ENCODE measurements at regions not wholly inside any gene's neighbourhood (a gene's known extent, or its start where the extent isn't known, plus 50 kb on each side); places are given as distances from the start of the nearest gene placed in this dataset.

DNA sequence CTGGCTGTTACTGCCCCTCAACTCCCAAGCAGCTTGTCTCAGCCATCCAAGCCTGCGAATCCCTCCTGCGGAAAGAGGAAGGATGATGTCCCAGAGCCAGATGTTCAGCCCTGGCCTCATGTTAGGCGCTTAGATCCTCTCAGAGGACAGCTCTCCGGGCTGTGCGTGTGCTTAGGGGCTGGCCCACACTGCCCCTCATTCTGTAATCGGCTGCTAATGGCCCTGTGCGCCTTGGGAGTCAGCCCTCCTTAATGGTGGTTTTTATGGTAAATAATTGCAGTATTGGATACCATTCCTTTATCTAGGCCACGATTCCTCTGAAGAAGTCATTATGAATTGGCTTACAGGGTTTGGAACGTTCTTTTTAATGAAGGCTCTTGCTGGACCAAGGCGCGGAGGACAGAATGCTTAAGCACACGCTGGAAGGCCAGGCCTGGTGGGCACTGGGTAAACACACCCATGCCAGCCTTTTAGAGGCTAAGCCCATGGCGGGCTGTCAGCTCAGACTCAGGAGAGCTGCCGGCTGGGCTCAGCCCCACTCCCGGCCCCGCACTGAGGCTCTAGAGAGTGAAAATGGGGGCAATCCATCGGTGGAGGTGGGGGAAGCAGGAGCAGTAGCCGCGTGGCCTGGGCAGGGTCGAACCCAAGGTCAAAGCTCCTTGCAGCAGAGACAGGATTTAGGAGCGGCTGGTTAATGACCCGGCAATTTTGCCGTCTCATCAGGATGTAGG, 1157.5 kb downstream of the BRD1 start:
- ATAC-seq (no peak), DNase-seq (ENCODE audit: low read depth, low spot score) (no peak)
- no peak for TF ChIP-seq RAD21 (IDR thresholded peaks at IDR 0.05; ENCODE audit: low read depth)
- no peak for TF ChIP-seq TCF7L2 (IDR thresholded peaks at IDR 0.05; ENCODE audit: borderline replicate concordance, extremely low read depth, insufficient read depth, insufficient read length)
- no peak for TF ChIP-seq FOSL1 (IDR thresholded peaks at IDR 0.05; ENCODE audit: low read depth)
- no peak for TF ChIP-seq ELF1 (IDR thresholded peaks at IDR 0.05; ENCODE audit: borderline replicate concordance, low read depth)
- TF ChIP-seq EGR1 (IDR thresholded peaks at IDR 0.05; ENCODE audit: low read depth) = no peak
- no peak for TF ChIP-seq POLR2A (IDR thresholded peaks at IDR 0.05; ENCODE audit: borderline replicate concordance, extremely low read depth, insufficient read depth, insufficient read length)
- no peak for TF ChIP-seq CEBPB (IDR thresholded peaks at IDR 0.05; ENCODE audit: low read depth)
- TF ChIP-seq CBX3 (IDR thresholded peaks at IDR 0.05; ENCODE audit: low read depth) = no peak
- TF ChIP-seq YY1 (IDR thresholded peaks at IDR 0.05; ENCODE audit: extremely low read depth, insufficient replicate concordance, low read depth, low read length) = no peak
- Histone ChIP-seq H3K9ac (ENCODE audit: low read length) (no peak overlapping the region), H3K4me3 (replicated peaks in 1 of 2; ENCODE audit: low read depth in 1 of 2, low read length in 2 of 2) (no peak overlapping the region), H3K9me2 (ENCODE audit: insufficient read depth) (no peaks in the 10 kb centered on the region), H3K9me3 (ENCODE audit: control insufficient read depth in 1 of 2, insufficient read depth in 1 of 2, low read depth in 1 of 2, low read length in 2 of 2) (peaks cover 0 to 5% of the 10 kb centered on the region in 2 experiments; a peak in 2 of 4 replicates), H3K79me2 (ENCODE audit: insufficient read depth, low read length) (no peaks in the 10 kb centered on the region), H2AFZ (ENCODE audit: low read depth, low read length, poor library complexity, severe bottlenecking) (no peak overlapping the region), H3K27me3 (ENCODE audit: insufficient read depth, low read length) (no peaks in the 10 kb centered on the region), H3K36me3 (ENCODE audit: control insufficient read depth in 1 of 2, insufficient read depth in 2 of 2, low read length in 2 of 2) (no peaks in the 10 kb centered on the region), H3K27ac (ENCODE audit: low read depth, low read length) (no peak overlapping the region), H3K4me2 (ENCODE audit: low read length) (no peak overlapping the region), H4K20me1 (ENCODE audit: insufficient read depth) (no peaks in the 10 kb centered on the region), H3K4me1 (ENCODE audit: control insufficient read depth in 1 of 2, insufficient read depth in 2 of 2, low read length in 2 of 2) (no peaks in the 10 kb centered on the region)
- BruUV-seq (replicated peaks) = no TSS peak
- POLR2A ChIA-PET = no interaction called here
- RAD21 ChIA-PET (ENCODE audit: low non-redundant PET in 1 of 2, low total read pairs in 2 of 2, uncharacterized antibody in 2 of 2, unreplicated experiment in 2 of 2) = no interaction called here
- intact Hi-C loops (cut with micrococcal nuclease) = no loop called here
- CTCF ChIA-PET = no interaction called here

DNA sequence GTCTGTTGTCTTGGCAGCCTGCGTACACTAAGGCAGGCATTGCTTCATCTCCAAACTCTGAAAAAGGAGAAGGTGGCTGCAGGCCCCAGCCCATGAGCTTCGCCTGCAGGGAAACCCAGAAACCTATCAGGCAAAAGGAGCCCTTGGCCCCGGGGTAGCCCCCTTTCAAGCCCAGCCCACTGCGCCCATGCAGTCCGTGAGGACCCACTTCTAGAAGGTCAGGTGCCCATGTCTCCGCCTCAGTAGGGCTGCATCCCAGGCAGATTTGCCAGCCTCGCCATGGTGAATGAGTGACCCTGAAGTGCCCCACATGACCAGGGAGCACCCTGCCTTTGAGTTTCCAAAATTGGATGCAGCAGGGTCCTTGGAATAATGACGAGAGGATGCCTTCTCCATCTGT, 1158.4 kb downstream of the BRD1 start:
- no peak overlapping the region for H3K4me2 ChIP-seq (ENCODE audit: low read length)

More for the DNA sequence above, 1158.4 kb downstream of the BRD1 start:
- Histone ChIP-seq H3K9ac (ENCODE audit: low read length) (no peak overlapping the region), H3K9me2 (ENCODE audit: insufficient read depth) (no peaks in the 10 kb centered on the region), H3K27me3 (ENCODE audit: insufficient read depth, low read length) (no peaks in the 10 kb centered on the region), H4K20me1 (ENCODE audit: insufficient read depth) (no peaks in the 10 kb centered on the region), H2AFZ (ENCODE audit: low read depth, low read length, poor library complexity, severe bottlenecking) (no peak overlapping the region), H3K36me3 (ENCODE audit: control insufficient read depth in 1 of 2, insufficient read depth in 2 of 2, low read length in 2 of 2) (no peaks in the 10 kb centered on the region), H3K4me1 (ENCODE audit: control insufficient read depth in 1 of 2, insufficient read depth in 2 of 2, low read length in 2 of 2) (no peaks in the 10 kb centered on the region), H3K4me3 (replicated peaks in 1 of 2; ENCODE audit: low read depth in 1 of 2, low read length in 2 of 2) (no peak overlapping the region), H3K79me2 (ENCODE audit: insufficient read depth, low read length) (no peaks in the 10 kb centered on the region), H3K9me3 (ENCODE audit: control insufficient read depth in 1 of 2, insufficient read depth in 1 of 2, low read depth in 1 of 2, low read length in 2 of 2) (peaks cover 0 to 13% of the 10 kb centered on the region in 2 experiments; a peak in 2 of 4 replicates), H3K27ac (ENCODE audit: low read depth, low read length) (no peak overlapping the region)
- no TSS peak for BruUV-seq (replicated peaks)
- TF ChIP-seq, protein P1, sequence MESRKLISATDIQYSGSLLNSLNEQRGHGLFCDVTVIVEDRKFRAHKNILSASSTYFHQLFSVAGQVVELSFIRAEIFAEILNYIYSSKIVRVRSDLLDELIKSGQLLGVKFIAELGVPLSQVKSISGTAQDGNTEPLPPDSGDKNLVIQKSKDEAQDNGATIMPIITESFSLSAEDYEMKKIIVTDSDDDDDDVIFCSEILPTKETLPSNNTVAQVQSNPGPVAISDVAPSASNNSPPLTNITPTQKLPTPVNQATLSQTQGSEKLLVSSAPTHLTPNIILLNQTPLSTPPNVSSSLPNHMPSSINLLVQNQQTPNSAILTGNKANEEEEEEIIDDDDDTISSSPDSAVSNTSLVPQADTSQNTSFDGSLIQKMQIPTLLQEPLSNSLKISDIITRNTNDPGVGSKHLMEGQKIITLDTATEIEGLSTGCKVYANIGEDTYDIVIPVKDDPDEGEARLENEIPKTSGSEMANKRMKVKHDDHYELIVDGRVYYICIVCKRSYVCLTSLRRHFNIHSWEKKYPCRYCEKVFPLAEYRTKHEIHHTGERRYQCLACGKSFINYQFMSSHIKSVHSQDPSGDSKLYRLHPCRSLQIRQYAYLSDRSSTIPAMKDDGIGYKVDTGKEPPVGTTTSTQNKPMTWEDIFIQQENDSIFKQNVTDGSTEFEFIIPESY (IDR thresholded peaks at IDR 0.05; ENCODE audit: extremely low read depth, insufficient replicate concordance, low read length) = no peak
- no peak for TF ChIP-seq TCF7L2 (IDR thresholded peaks at IDR 0.05; ENCODE audit: borderline replicate concordance, extremely low read depth, insufficient read depth, insufficient read length)
- no peak for TF ChIP-seq EZH2 (IDR thresholded peaks at IDR 0.05)
- TF ChIP-seq ZNF274 (IDR thresholded peaks at IDR 0.05; ENCODE audit: low read depth, low read length) = no peak
- no peak for TF ChIP-seq RAD21 (IDR thresholded peaks at IDR 0.05; ENCODE audit: low read depth)
- POLR2A ChIA-PET = no interaction called here
- intact Hi-C loops (cut with micrococcal nuclease) = no loop called here
- CTCF ChIA-PET = no interaction called here
- RAD21 ChIA-PET (ENCODE audit: low non-redundant PET in 1 of 2, low total read pairs in 2 of 2, uncharacterized antibody in 2 of 2, unreplicated experiment in 2 of 2) = no interaction called here
- ATAC-seq = no peak
- DNase-seq (ENCODE audit: low read depth, low spot score) = no peak
